H1 (cell line): ENCODE measurements at regions not wholly inside any gene's neighbourhood (a gene's known extent, or its start where the extent isn't known, plus 50 kb on each side); places are given as distances from the start of the nearest gene placed in this dataset.

Source experiments
- ASH2L ChIP-seq: fragments of 200-600, 300-600 bp; sonication (generic); IDR thresholded peaks from one replicate; pipeline ENCODE4 v1.7.1; 2017; ENCODE audit warnings: low read length
- CREB1 ChIP-seq: IDR thresholded peaks from 2 replicates; pipeline ENCODE4 v1.6.1; 2012; ENCODE audit warnings: inconsistent platforms
- CTBP2 ChIP-seq: IDR thresholded peaks from 2 replicates; pipeline ENCODE4 v1.7.0; 2011; ENCODE audit warnings: borderline replicate concordance, mild to moderate bottlenecking, moderate library complexity, mixed read lengths, low read length; ENCODE audit not compliant: insufficient read depth, insufficient read length
- HDAC6 ChIP-seq: IDR thresholded peaks from one replicate; pipeline ENCODE4 v1.7.1; 2012; ENCODE audit warnings: low read depth, mild to moderate bottlenecking, inconsistent platforms, low read length, moderate library complexity
- USF2 ChIP-seq: IDR thresholded peaks from 2 replicates; pipeline ENCODE4 v1.6.1; 2011; ENCODE audit warnings: low read length, improper control_type of control experiment

GRCh38 chr15:69704229-69704628 is 251.6 kb downstream of the RPLP1 start (continued):
- TF ChIP-seq USF2 (no peak), CREB1 (no peak), HDAC6 (no peak), ASH2L (no peak), CTBP2 (no peak)
- TF ChIP-seq, all 59 proteins: peak for 0
